Panc1 (cell line): ENCODE measurements at regions not wholly inside any gene's neighbourhood (a gene's known extent, or its start where the extent isn't known, plus 50 kb on each side); places are given as distances from the start of the nearest gene placed in this dataset.

Experiments used
- ATAC-seq: fragments of 200-7000 bp; cut with Tn5 transposase; 2 replicates; pipeline ENCODE4 v1.9.1; 2020; ENCODE audit warnings: mild to moderate bottlenecking, moderate library complexity
- BruUV-seq: library from RNA; stranded (reverse); fragments of 400-500 nt; replicated peaks from 2 replicates; lab custom pipeline; 2021; lab: Mats Ljungman, UMichigan
- CTCF ChIA-PET: fragments of 300-600 bp; sonication (Branson Sonifier 250); formaldehyde crosslinking; loops from one replicate; lab custom pipeline; 2022; ENCODE audit warnings: antibody characterized with exemption; lab: Charles Lee
- POLR2A ChIA-PET: fragments of 300-600 bp; sonication (Branson Sonifier 250); formaldehyde crosslinking; loops from one replicate; lab custom pipeline; 2022; ENCODE audit warnings: antibody characterized with exemption; lab: Charles Lee
- DNase-seq: peaks from one replicate; pipeline ENCODE4 v3.0.0-alpha.2; 2010; ENCODE audit warnings: low read depth, low spot score
- H3K27ac ChIP-seq: 2 replicates; pipeline ENCODE4 v1.5.1; 2011; ENCODE audit warnings: mild to moderate bottlenecking, low read length, inconsistent platforms
- H3K27me3 ChIP-seq: fragments of 200-500 bp; sonication (Bioruptor generic); 2 replicates; pipeline ENCODE4 v1.6.0; 2014; ENCODE audit warnings: low read length, inconsistent platforms; ENCODE audit not compliant: control insufficient read depth, insufficient read depth
- H3K36me3 ChIP-seq: fragments of 200-500 bp; sonication (Bioruptor generic); 2 replicates; pipeline ENCODE4 v1.5.1; 2014; ENCODE audit warnings: inconsistent platforms, mild to moderate bottlenecking, low read length, moderate library complexity; ENCODE audit not compliant: control insufficient read depth, insufficient read depth
- H3K4me1 ChIP-seq: 2 replicates; pipeline ENCODE4 v1.5.1; 2011; ENCODE audit warnings: inconsistent platforms, mild to moderate bottlenecking, low read length, moderate library complexity; ENCODE audit not compliant: control insufficient read depth, insufficient read depth
- H3K4me3 ChIP-seq, 2 experiments: 2 replicates each; pipeline ENCODE4 v1.5.1; 2011 to 2012; ENCODE audit warnings: low read depth in 2 of 2, low read length in 2 of 2, mild to moderate bottlenecking in 2 of 2, inconsistent platforms in 1 of 2, moderate library complexity in 1 of 2
- H3K9me3 ChIP-seq: fragments of 200-500 bp; sonication (Bioruptor generic); 2 replicates; pipeline ENCODE4 v1.5.1; 2014; ENCODE audit warnings: low read depth, mild to moderate bottlenecking, inconsistent platforms, low read length, moderate library complexity; ENCODE audit not compliant: control insufficient read depth, insufficient read depth
- POLR2AphosphoS5 ChIP-seq: IDR thresholded peaks from 2 replicates; pipeline ENCODE4 v1.6.1; 2012; ENCODE audit warnings: mild to moderate bottlenecking, low read depth, low read length, moderate library complexity
- SIN3A ChIP-seq: IDR thresholded peaks from 2 replicates; pipeline ENCODE4 v1.6.1; 2012; ENCODE audit warnings: low read depth, mild to moderate bottlenecking, low read length, moderate library complexity, borderline replicate concordance; ENCODE audit not compliant: insufficient read depth
- TCF7L2 ChIP-seq: IDR thresholded peaks from 2 replicates; pipeline ENCODE4 v1.6.1; 2011; ENCODE audit warnings: mild to moderate bottlenecking, low read depth, low read length, inconsistent platforms
- in situ Hi-C: cut with HindIII; loops from 2 replicates; pipeline ENCODE4 v1.10.0; 2016; ENCODE audit warnings: low sequenced_read_pairs, low pct_unique_long_range_greater_than_20kb
- intact Hi-C: fragments of 100-400 bp; cut with micrococcal nuclease; formaldehyde crosslinking; loops from one replicate; pipeline ENCODE4 v1.10.0; 2022; ENCODE audit not compliant: unreplicated experiment
- TF ChIP-seq, protein P1 (sequence below), 2 experiments: IDR thresholded peaks; 2 replicates each; pipeline ENCODE4 v1.6.1; 2011 to 2012; ENCODE audit warnings: low read depth in 2 of 2, control low read depth in 1 of 2, low read length in 1 of 2, mild to moderate bottlenecking in 1 of 2, moderate library complexity in 1 of 2; ENCODE audit not compliant: insufficient read depth in 1 of 2
- TF ChIP-seq, protein P2 (sequence below): fragments of 450-650 bp; IDR thresholded peaks from 2 replicates; pipeline ENCODE4 v1.5.1; 2017; ENCODE audit warnings: mild to moderate bottlenecking

DNA sequence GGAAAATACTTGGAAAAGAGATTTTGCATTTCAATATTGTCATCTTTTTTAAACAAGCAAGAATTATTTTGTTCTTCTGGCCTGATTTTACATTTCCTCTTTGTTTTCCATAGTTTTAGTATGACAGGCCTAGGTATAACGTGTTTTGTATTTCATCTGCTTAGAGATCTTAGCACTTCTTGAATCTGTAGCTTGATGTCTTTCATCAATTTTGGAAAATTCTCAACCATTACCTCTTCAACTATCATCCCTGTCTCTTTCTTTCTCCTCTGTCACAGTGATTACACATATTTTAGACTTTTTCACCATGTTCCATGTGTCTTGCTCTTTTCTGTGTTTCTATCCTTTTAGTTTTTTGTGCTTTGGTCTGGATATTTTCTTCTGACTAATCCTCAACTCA, 67.2 kb upstream of the PHACTR1 start:
- BruUV-seq: no TSS peak
- intact Hi-C loops (no loop called here), in situ Hi-C loops (no loop called here)
- Histone ChIP-seq H3K27ac (no peak overlapping the region), H3K4me3 (no peak overlapping the region), H3K9me3 (0 out of 2 replicates have a peak, but pooled peaks cover 8% of the 10 kb centered on the region), H3K4me1 (no peaks in the 10 kb centered on the region), H3K36me3 (no peaks in the 10 kb centered on the region; the same call in 1 of the 2 replicates), H3K27me3 (no peaks in the 10 kb centered on the region)
- ATAC-seq (no peak), DNase-seq (no peak)
- ChIA-PET POLR2A (no interaction called here), CTCF (no interaction called here)
- TF ChIP-seq, protein P1, sequence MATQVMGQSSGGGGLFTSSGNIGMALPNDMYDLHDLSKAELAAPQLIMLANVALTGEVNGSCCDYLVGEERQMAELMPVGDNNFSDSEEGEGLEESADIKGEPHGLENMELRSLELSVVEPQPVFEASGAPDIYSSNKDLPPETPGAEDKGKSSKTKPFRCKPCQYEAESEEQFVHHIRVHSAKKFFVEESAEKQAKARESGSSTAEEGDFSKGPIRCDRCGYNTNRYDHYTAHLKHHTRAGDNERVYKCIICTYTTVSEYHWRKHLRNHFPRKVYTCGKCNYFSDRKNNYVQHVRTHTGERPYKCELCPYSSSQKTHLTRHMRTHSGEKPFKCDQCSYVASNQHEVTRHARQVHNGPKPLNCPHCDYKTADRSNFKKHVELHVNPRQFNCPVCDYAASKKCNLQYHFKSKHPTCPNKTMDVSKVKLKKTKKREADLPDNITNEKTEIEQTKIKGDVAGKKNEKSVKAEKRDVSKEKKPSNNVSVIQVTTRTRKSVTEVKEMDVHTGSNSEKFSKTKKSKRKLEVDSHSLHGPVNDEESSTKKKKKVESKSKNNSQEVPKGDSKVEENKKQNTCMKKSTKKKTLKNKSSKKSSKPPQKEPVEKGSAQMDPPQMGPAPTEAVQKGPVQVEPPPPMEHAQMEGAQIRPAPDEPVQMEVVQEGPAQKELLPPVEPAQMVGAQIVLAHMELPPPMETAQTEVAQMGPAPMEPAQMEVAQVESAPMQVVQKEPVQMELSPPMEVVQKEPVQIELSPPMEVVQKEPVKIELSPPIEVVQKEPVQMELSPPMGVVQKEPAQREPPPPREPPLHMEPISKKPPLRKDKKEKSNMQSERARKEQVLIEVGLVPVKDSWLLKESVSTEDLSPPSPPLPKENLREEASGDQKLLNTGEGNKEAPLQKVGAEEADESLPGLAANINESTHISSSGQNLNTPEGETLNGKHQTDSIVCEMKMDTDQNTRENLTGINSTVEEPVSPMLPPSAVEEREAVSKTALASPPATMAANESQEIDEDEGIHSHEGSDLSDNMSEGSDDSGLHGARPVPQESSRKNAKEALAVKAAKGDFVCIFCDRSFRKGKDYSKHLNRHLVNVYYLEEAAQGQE (IDR thresholded peaks at IDR 0.05; ENCODE audit: insufficient read depth in 1 of 2, low read depth in 2 of 2, low read length in 1 of 2): no peak
- no peak for TF ChIP-seq POLR2AphosphoS5
- TF ChIP-seq TCF7L2: no peak
- TF ChIP-seq SIN3A: no peak
- TF ChIP-seq, protein P2, sequence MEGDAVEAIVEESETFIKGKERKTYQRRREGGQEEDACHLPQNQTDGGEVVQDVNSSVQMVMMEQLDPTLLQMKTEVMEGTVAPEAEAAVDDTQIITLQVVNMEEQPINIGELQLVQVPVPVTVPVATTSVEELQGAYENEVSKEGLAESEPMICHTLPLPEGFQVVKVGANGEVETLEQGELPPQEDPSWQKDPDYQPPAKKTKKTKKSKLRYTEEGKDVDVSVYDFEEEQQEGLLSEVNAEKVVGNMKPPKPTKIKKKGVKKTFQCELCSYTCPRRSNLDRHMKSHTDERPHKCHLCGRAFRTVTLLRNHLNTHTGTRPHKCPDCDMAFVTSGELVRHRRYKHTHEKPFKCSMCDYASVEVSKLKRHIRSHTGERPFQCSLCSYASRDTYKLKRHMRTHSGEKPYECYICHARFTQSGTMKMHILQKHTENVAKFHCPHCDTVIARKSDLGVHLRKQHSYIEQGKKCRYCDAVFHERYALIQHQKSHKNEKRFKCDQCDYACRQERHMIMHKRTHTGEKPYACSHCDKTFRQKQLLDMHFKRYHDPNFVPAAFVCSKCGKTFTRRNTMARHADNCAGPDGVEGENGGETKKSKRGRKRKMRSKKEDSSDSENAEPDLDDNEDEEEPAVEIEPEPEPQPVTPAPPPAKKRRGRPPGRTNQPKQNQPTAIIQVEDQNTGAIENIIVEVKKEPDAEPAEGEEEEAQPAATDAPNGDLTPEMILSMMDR: no peak

DNA sequence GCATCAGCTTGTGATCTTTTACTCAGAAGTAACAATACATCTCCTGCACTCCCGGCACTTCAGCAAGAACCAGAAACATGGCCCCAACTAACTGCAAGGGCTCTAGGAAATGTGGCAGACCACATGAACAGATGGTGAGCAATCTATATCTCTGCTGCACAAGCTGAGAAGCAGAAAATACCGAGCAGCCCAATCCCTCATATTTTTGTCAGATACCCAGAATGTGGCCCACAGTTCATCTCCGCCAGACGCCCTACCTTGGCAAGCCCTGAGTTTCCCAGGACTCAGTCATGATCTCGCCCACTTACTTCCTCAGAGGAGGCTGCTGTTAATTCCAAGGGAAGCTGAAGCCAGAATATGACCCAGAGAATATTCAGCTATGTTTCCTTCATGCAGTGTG, 63.1 kb upstream of the PHACTR1 start:
- BruUV-seq: no TSS peak
- Histone ChIP-seq H3K27me3 (no peaks in the 10 kb centered on the region), H3K36me3 (no peaks in the 10 kb centered on the region; the same call in 1 of the 2 replicates), H3K27ac (no peak overlapping the region), H3K4me1 (no peaks in the 10 kb centered on the region), H3K9me3 (0 out of 2 replicates have a peak, but pooled peaks cover 4% of the 10 kb centered on the region), H3K4me3 (no peak overlapping the region)
- no peak for TF ChIP-seq TCF7L2
- no peak for TF ChIP-seq POLR2AphosphoS5
- intact Hi-C loops (no loop called here), in situ Hi-C loops (no loop called here)
- ATAC-seq (no peak), DNase-seq (no peak)
- CTCF ChIA-PET: no interaction called here
- POLR2A ChIA-PET: no interaction called here

DNA sequence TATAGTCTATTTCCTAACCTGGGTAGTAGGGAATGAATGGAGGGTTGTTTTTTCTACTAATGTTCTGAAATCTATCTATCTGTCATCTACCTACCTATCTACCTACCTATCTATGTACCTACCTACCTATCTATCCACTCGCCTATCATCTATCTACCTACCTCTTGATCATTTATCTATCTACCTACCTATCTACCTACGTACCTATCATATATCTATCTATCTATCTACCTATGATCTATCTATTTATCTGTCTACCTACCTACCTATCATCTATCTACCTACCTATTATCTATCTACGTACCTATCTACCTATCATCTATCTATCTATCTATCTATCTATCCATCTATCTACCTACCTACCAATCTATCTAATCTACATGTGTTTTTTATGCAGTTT, 62.5 kb upstream of the PHACTR1 start:
- DNase-seq: no peak
- ATAC-seq: no peak
- Histone ChIP-seq H3K27ac (no peak overlapping the region), H3K9me3 (0 out of 2 replicates have a peak, but pooled peaks cover 2% of the 10 kb centered on the region), H3K4me3 (no peak overlapping the region), H3K4me1 (no peaks in the 10 kb centered on the region), H3K27me3 (no peaks in the 10 kb centered on the region), H3K36me3 (no peaks in the 10 kb centered on the region; the same call in 1 of the 2 replicates)
- intact Hi-C loops (no loop called here), in situ Hi-C loops (no loop called here)
- TF ChIP-seq SIN3A: no peak
- TF ChIP-seq, protein P2: no peak
- no peak for TF ChIP-seq TCF7L2
- no TSS peak for BruUV-seq
- ChIA-PET POLR2A (no interaction called here), CTCF (no interaction called here)
